ENCODE measurements at regions not wholly inside any gene's neighbourhood (a gene's known extent, or its start where the extent isn't known, plus 50 kb on each side); places are given as distances from the start of the nearest gene placed in this dataset.

GRCh38 chr11:21838427-21838826 lies 354.5 kb upstream of the ANO5 start:
- TF ChIP-seq POLR2A (IDR thresholded peaks at IDR 0.05) (no peak), CTCF (IDR thresholded peaks at IDR 0.05) (no peak)

All from heart left ventricle (tissue), 13 donors.